Ovary (tissue), 7 donors: ENCODE measurements at regions not wholly inside any gene's neighbourhood (a gene's known extent, or its start where the extent isn't known, plus 50 kb on each side); places are given as distances from the start of the nearest gene placed in this dataset.

ENCODE experiments used
- DNase-seq, 5 donors: peaks; one replicate each; pipeline ENCODE4 v3.0.0-alpha.2; 2019 to 2020
- H3K27ac ChIP-seq, 2 donors: fragments of 200-600 bp; one replicate each; pipeline versions ENCODE4 v1.5.1 to v1.8.0; 2019 to 2022
- H3K27me3 ChIP-seq: fragments of 200-600 bp; one replicate; pipeline ENCODE4 v1.8.0; 2022
- H3K36me3 ChIP-seq: fragments of 200-600 bp; sonication (generic); one replicate; pipeline ENCODE4 v1.5.1; 2019
- H3K4me1 ChIP-seq: one replicate; pipeline ENCODE4 v1.8.1; 2013; ENCODE audit warnings: mild to moderate bottlenecking, moderate library complexity; ENCODE audit not compliant: insufficient read depth
- H3K4me3 ChIP-seq: fragments of 200-600 bp; sonication (generic); one replicate; pipeline ENCODE4 v1.5.1; 2017
- H3K9me3 ChIP-seq, 2 donors: fragments of 200-600 bp in 1 of 2; sonication (generic) in 1 of 2; one replicate each; pipeline versions ENCODE4 v1.5.1 to v1.8.1; 2013 to 2019; ENCODE audit warnings: mild to moderate bottlenecking in 1 of 2, moderate library complexity in 1 of 2
- CTCF ChIP-seq, 3 donors: fragments of 450-650 bp in 2 of 3; fragments of 200-600 bp in 1 of 3; IDR thresholded peaks; one replicate each; pipeline versions ENCODE4 v1.5.1 to v1.8.0; 2016 to 2022; ENCODE audit warnings: antibody characterized with exemption in 3 of 3, mild to moderate bottlenecking in 1 of 3
- EP300 ChIP-seq: sonication (generic); formaldehyde crosslinking; IDR thresholded peaks from one replicate; pipeline ENCODE4 v1.6.1; 2017; ENCODE audit warnings: antibody characterized with exemption
- POLR2A ChIP-seq: fragments of 450-650 bp; IDR thresholded peaks from one replicate; pipeline ENCODE4 v1.6.1; 2017; ENCODE audit warnings: antibody characterized with exemption, mild to moderate bottlenecking, moderate library complexity
- WGBS, 3 donors: extraction: QIAGEN DNeasy Blood & Tissue Kit in 1 of 3; methylation state at CpG; one replicate each; pipeline versions ENCODE4 v1.1.5 to v1.1.7; 2013 to 2017; 5-methylcytosine and 5-hydroxymethylcytosine counted together
- intact Hi-C, 4 donors: fragments of 100-400 bp; cut with DNase I; formaldehyde crosslinking; loops; one replicate each; pipeline versions ENCODE4 v1.11.0 to v1.15.1; 2022 to 2023
- donor health status: DM: no; HTN: no; CAD: no; lungs with moderate emphysema.
- donor health status: DM: no; HTN: no; CAD: no.
- donor health status: Bipolar disorder and iron deficiency.
- donor health status: DM: no; HTN: no; CAD: no.
- donor health status: DM: yes; HTN: yes; CAD: no.

- intact Hi-C loops, result no loop called here
- no peak for DNase-seq
- no peak for TF ChIP-seq EP300
- TF ChIP-seq POLR2A, result no peak
- no peak for TF ChIP-seq CTCF (IDR thresholded peaks at IDR 0.05)
- Histone ChIP-seq H3K27me3 (no peaks in the 10 kb centered on the region), H3K36me3 (no peaks in the 10 kb centered on the region), H3K9me3 (no peaks in the 10 kb centered on the region), H3K4me1 (no peaks in the 10 kb centered on the region), H3K27ac (no peak overlapping the region), H3K4me3 (no peak overlapping the region)
- 77 to 86% (median 79%) methylated on average over 4 of the region's 4 CpGs for WGBS, 3 donors
These were observed 425.5 kb downstream of the PCDH20 start for GRCh38 chr13:60990032-60990733.

GRCh38 chr13:60986301-60986700 lies 429.3 kb downstream of the PCDH20 start:
- DNase-seq, result no peak
- 81 to 94% (median 88%) methylated on average over 1 of the region's 1 CpG for WGBS, 3 donors
- Histone ChIP-seq H3K4me1 (no peaks in the 10 kb centered on the region), H3K36me3 (no peaks in the 10 kb centered on the region), H3K27me3 (no peaks in the 10 kb centered on the region), H3K9me3 (no peaks in the 10 kb centered on the region), H3K4me3 (no peak overlapping the region), H3K27ac (no peak overlapping the region)
- intact Hi-C loops, result no loop called here
- TF ChIP-seq POLR2A (no peak), CTCF (IDR thresholded peaks at IDR 0.05) (no peak), EP300 (no peak)

- H3K27me3 ChIP-seq, result no peaks in the 10 kb centered on the region
- TF ChIP-seq EP300 (no peak), POLR2A (no peak), CTCF (IDR thresholded peaks at IDR 0.05) (no peak)
- H3K36me3 ChIP-seq, result no peaks in the 10 kb centered on the region
- H3K4me1 ChIP-seq, result no peaks in the 10 kb centered on the region
- 80 to 89% (median 80%) methylated on average over 3 of the region's 3 CpGs for WGBS, 3 donors
- no peak overlapping the region for H3K4me3 ChIP-seq
- intact Hi-C loops, result no loop called here
- H3K27ac ChIP-seq, result no peak overlapping the region
- no peak for DNase-seq
- H3K9me3 ChIP-seq, result no peaks in the 10 kb centered on the region
These were observed 434.2 kb downstream of the PCDH20 start for GRCh38 chr13:60981407-60981806.

- intact Hi-C loops, result no loop called here
These were observed 439.3 kb downstream of the PCDH20 start for GRCh38 chr13:60976367-60976766.

More at GRCh38 chr13:60976367-60976766, 439.3 kb downstream of the PCDH20 start:
- no peaks in the 10 kb centered on the region for H3K36me3 ChIP-seq
- no peak overlapping the region for H3K27ac ChIP-seq
- H3K4me3 ChIP-seq, result no peak overlapping the region
- no peak for DNase-seq
- no peaks in the 10 kb centered on the region for H3K9me3 ChIP-seq
- H3K4me1 ChIP-seq, result no peaks in the 10 kb centered on the region
- H3K27me3 ChIP-seq, result no peaks in the 10 kb centered on the region
- TF ChIP-seq POLR2A (no peak), CTCF (IDR thresholded peaks at IDR 0.05) (no peak), EP300 (no peak)
